ENCODE measurements at regions not wholly inside any gene's neighbourhood (a gene's known extent, or its start where the extent isn't known, plus 50 kb on each side); places are given as distances from the start of the nearest gene placed in this dataset.

DNA sequence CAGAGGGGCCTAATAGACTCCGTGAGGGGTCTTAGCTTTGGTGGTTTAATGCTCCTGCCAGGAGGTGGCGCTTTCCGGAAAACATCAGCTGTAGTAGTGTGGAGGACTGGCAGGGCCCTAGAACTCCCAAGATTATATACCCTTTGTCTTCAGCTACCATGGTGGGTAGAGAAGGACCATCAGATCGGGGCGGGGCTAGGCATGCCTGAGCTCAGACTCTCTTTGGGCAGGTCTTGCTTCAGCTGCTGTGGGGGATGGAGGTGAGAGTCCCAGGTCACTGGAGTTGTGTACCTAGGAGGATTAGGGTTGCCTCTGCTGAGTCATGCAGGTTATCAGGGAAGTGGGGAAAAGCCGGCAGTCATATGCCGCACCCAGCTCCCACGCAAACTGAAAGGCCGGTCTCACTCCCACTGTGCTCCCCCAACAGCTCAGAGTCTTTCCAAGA lies 63.0 kb upstream of the AGA start:
- no peak overlapping the region for H3K4me3 ChIP-seq (replicated peaks in 1 of 2; ENCODE audit: low read depth in 1 of 2, low read length in 2 of 2)
- H3K4me2 ChIP-seq (ENCODE audit: low read length) = no peak overlapping the region
- DNase-seq (ENCODE audit: low read depth, low spot score) (no peak), ATAC-seq (peak; percentile 67)
- no peaks in the 10 kb centered on the region for H3K9me2 ChIP-seq (ENCODE audit: insufficient read depth)
- no peaks in the 10 kb centered on the region for H3K79me2 ChIP-seq (ENCODE audit: insufficient read depth, low read length)
- intact Hi-C loops (cut with micrococcal nuclease) = no loop called here
- H3K36me3 ChIP-seq (ENCODE audit: control insufficient read depth in 1 of 2, insufficient read depth in 2 of 2, low read length in 2 of 2) = no peaks in the 10 kb centered on the region
- peaks cover 3 to 6% of the 10 kb centered on the region in 2 experiments; a peak in 2 of 4 replicates for H3K4me1 ChIP-seq (ENCODE audit: control insufficient read depth in 1 of 2, insufficient read depth in 2 of 2, low read length in 2 of 2)
- H4K20me1 ChIP-seq (ENCODE audit: insufficient read depth) = no peaks in the 10 kb centered on the region
- no peak overlapping the region for H2AFZ ChIP-seq (ENCODE audit: low read depth, low read length, poor library complexity, severe bottlenecking)
- no TSS peak for BruUV-seq (replicated peaks)
- H3K27me3 ChIP-seq (ENCODE audit: insufficient read depth, low read length) = no peaks in the 10 kb centered on the region
- CTCF ChIA-PET = interaction anchor here (1.1 to 2.0 kb wide), 2 partner anchors 11 to 441 kb away, joined by 3 to 7 read pairs; no protein-coding TSS in a partner anchor
- RAD21 ChIA-PET (ENCODE audit: low non-redundant PET in 1 of 2, low total read pairs in 2 of 2, uncharacterized antibody in 2 of 2, unreplicated experiment in 2 of 2) = no interaction called here
- H3K27ac ChIP-seq (ENCODE audit: low read depth, low read length) = no peak overlapping the region
- no peaks in the 10 kb centered on the region for H3K9me3 ChIP-seq (ENCODE audit: control insufficient read depth in 1 of 2, insufficient read depth in 1 of 2, low read depth in 1 of 2, low read length in 2 of 2)
- TF ChIP-seq, protein P1, sequence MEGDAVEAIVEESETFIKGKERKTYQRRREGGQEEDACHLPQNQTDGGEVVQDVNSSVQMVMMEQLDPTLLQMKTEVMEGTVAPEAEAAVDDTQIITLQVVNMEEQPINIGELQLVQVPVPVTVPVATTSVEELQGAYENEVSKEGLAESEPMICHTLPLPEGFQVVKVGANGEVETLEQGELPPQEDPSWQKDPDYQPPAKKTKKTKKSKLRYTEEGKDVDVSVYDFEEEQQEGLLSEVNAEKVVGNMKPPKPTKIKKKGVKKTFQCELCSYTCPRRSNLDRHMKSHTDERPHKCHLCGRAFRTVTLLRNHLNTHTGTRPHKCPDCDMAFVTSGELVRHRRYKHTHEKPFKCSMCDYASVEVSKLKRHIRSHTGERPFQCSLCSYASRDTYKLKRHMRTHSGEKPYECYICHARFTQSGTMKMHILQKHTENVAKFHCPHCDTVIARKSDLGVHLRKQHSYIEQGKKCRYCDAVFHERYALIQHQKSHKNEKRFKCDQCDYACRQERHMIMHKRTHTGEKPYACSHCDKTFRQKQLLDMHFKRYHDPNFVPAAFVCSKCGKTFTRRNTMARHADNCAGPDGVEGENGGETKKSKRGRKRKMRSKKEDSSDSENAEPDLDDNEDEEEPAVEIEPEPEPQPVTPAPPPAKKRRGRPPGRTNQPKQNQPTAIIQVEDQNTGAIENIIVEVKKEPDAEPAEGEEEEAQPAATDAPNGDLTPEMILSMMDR (IDR thresholded peaks at IDR 0.05 in 2 of 3, conservative IDR thresholded peaks at IDR 0.05 in 1 of 3; ENCODE audit: borderline replicate concordance in 1 of 3, insufficient read depth in 1 of 3, low read depth in 2 of 3, low read length in 2 of 3) = peak in 2 of 3 experiments; percentile 40 to 42; a peak in 4 of 6 replicates
- no peak for TF ChIP-seq SRF (IDR thresholded peaks at IDR 0.05; ENCODE audit: low read depth)
- H3K9ac ChIP-seq (ENCODE audit: low read length) = no peak overlapping the region
- POLR2A ChIA-PET = no interaction called here

- RAD21 ChIA-PET (ENCODE audit: low non-redundant PET in 1 of 2, low total read pairs in 2 of 2, uncharacterized antibody in 2 of 2, unreplicated experiment in 2 of 2) = no interaction called here
- H3K4me2 ChIP-seq (ENCODE audit: low read length) = no peak overlapping the region
- H3K79me2 ChIP-seq (ENCODE audit: insufficient read depth, low read length) = no peaks in the 10 kb centered on the region
- H3K4me1 ChIP-seq (ENCODE audit: control insufficient read depth in 1 of 2, insufficient read depth in 2 of 2, low read length in 2 of 2) = peaks cover 7 to 9% of the 10 kb centered on the region in 2 experiments; a peak in 2 of 4 replicates
- H4K20me1 ChIP-seq (ENCODE audit: insufficient read depth) = no peaks in the 10 kb centered on the region
- ATAC-seq (no peak), DNase-seq (ENCODE audit: low read depth, low spot score) (no peak)
- intact Hi-C loops (cut with micrococcal nuclease) = no loop called here
- BruUV-seq (replicated peaks) = no TSS peak
- POLR2A ChIA-PET = no interaction called here
- H3K9me3 ChIP-seq (ENCODE audit: control insufficient read depth in 1 of 2, insufficient read depth in 1 of 2, low read depth in 1 of 2, low read length in 2 of 2) = no peaks in the 10 kb centered on the region
- no peak overlapping the region for H3K27ac ChIP-seq (ENCODE audit: low read depth, low read length)
- H2AFZ ChIP-seq (ENCODE audit: low read depth, low read length, poor library complexity, severe bottlenecking) = no peak overlapping the region
- H3K36me3 ChIP-seq (ENCODE audit: control insufficient read depth in 1 of 2, insufficient read depth in 2 of 2, low read length in 2 of 2) = no peaks in the 10 kb centered on the region
- H3K9me2 ChIP-seq (ENCODE audit: insufficient read depth) = no peaks in the 10 kb centered on the region
- TF ChIP-seq ELF1 (IDR thresholded peaks at IDR 0.05; ENCODE audit: borderline replicate concordance, low read depth) (no peak), EZH2 (IDR thresholded peaks at IDR 0.05) (no peak), SRF (IDR thresholded peaks at IDR 0.05; ENCODE audit: low read depth) (no peak)
- TF ChIP-seq, protein P2, sequence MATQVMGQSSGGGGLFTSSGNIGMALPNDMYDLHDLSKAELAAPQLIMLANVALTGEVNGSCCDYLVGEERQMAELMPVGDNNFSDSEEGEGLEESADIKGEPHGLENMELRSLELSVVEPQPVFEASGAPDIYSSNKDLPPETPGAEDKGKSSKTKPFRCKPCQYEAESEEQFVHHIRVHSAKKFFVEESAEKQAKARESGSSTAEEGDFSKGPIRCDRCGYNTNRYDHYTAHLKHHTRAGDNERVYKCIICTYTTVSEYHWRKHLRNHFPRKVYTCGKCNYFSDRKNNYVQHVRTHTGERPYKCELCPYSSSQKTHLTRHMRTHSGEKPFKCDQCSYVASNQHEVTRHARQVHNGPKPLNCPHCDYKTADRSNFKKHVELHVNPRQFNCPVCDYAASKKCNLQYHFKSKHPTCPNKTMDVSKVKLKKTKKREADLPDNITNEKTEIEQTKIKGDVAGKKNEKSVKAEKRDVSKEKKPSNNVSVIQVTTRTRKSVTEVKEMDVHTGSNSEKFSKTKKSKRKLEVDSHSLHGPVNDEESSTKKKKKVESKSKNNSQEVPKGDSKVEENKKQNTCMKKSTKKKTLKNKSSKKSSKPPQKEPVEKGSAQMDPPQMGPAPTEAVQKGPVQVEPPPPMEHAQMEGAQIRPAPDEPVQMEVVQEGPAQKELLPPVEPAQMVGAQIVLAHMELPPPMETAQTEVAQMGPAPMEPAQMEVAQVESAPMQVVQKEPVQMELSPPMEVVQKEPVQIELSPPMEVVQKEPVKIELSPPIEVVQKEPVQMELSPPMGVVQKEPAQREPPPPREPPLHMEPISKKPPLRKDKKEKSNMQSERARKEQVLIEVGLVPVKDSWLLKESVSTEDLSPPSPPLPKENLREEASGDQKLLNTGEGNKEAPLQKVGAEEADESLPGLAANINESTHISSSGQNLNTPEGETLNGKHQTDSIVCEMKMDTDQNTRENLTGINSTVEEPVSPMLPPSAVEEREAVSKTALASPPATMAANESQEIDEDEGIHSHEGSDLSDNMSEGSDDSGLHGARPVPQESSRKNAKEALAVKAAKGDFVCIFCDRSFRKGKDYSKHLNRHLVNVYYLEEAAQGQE (IDR thresholded peaks at IDR 0.05; ENCODE audit: low read depth) = no peak
- no peak overlapping the region for H3K4me3 ChIP-seq (replicated peaks in 1 of 2; ENCODE audit: low read depth in 1 of 2, low read length in 2 of 2)
- no peaks in the 10 kb centered on the region for H3K27me3 ChIP-seq (ENCODE audit: insufficient read depth, low read length)
- CTCF ChIA-PET = no interaction called here
- no peak overlapping the region for H3K9ac ChIP-seq (ENCODE audit: low read length)
Observed at GRCh38 chr4:177508662-177509061, 66.4 kb upstream of the AGA start.

Measured in HCT116 (cell line).